DOHH2 (cell line): ENCODE measurements at regions not wholly inside any gene's neighbourhood (a gene's known extent, or its start where the extent isn't known, plus 50 kb on each side); places are given as distances from the start of the nearest gene placed in this dataset.

Source experiments
- H3F3A ChIP-seq: fragments of 200-600 bp; sonication (generic), shearing (Covaris generic); 2 replicates; pipeline ENCODE4 v1.6.0; 2016; ENCODE audit warnings: antibody characterized with exemption, mild to moderate bottlenecking; ENCODE audit not compliant: control insufficient read depth, insufficient read depth
- H3K27ac ChIP-seq: fragments of 200-600 bp; sonication (generic); 2 replicates; pipeline ENCODE4 v1.5.1; 2014; ENCODE audit warnings: low read depth, mild to moderate bottlenecking, low read length, moderate library complexity
- H3K27me3 ChIP-seq: fragments of 200-600 bp; sonication (generic); 2 replicates; pipeline ENCODE4 v1.6.1; 2014; ENCODE audit warnings: mild to moderate bottlenecking, low read length, mixed read lengths; ENCODE audit not compliant: control insufficient read depth
- H3K36me3 ChIP-seq: fragments of 200-600 bp; sonication (generic); 2 replicates; pipeline ENCODE4 v1.6.1; 2014; ENCODE audit warnings: mild to moderate bottlenecking, low read length, moderate library complexity, mixed read lengths; ENCODE audit not compliant: control insufficient read depth
- H3K4me1 ChIP-seq: fragments of 200-600 bp; sonication (generic); 2 replicates; pipeline ENCODE4 v1.6.1; 2014; ENCODE audit warnings: mild to moderate bottlenecking, low read length, mixed read lengths; ENCODE audit not compliant: control insufficient read depth
- H3K4me2 ChIP-seq: fragments of 200-600 bp; sonication (generic); 2 replicates; pipeline ENCODE4 v1.6.0; 2014; ENCODE audit warnings: mild to moderate bottlenecking, low read length, moderate library complexity
- H3K4me3 ChIP-seq: fragments of 200-600 bp; sonication (generic); 2 replicates; pipeline ENCODE4 v1.5.1; 2014; ENCODE audit warnings: mild to moderate bottlenecking, low read length, mixed read lengths
- H3K79me2 ChIP-seq: fragments of 200-600 bp; sonication (generic); 2 replicates; pipeline ENCODE4 v1.6.1; 2014; ENCODE audit warnings: mild to moderate bottlenecking, low read length, mixed read lengths; ENCODE audit not compliant: control insufficient read depth
- H3K9me2 ChIP-seq: fragments of 200-600 bp; sonication (generic); replicated peaks from 2 replicates; pipeline ENCODE4 v1.6.1; 2014; ENCODE audit warnings: mild to moderate bottlenecking, low read length, mixed read lengths; ENCODE audit not compliant: control insufficient read depth
- H3K9me3 ChIP-seq: fragments of 200-600 bp; sonication (generic); 2 replicates; pipeline ENCODE4 v1.6.1; 2014; ENCODE audit warnings: antibody characterized with exemption, low read length, mixed read lengths; ENCODE audit not compliant: control insufficient read depth, insufficient read depth
- H4K20me1 ChIP-seq: fragments of 200-600 bp; sonication (generic); 2 replicates; pipeline ENCODE4 v1.6.0; 2014; ENCODE audit warnings: low read depth, mild to moderate bottlenecking, antibody characterized with exemption, low read length, moderate library complexity; ENCODE audit not compliant: control insufficient read depth, insufficient read depth
- CTCF ChIP-seq: fragments of 200-600 bp; sonication (generic); IDR thresholded peaks from one replicate; pipeline ENCODE4 v1.5.1; 2014; ENCODE audit warnings: antibody characterized with exemption, mild to moderate bottlenecking, low read depth, low read length; ENCODE audit not compliant: poor library complexity, severe bottlenecking
- EZH2phosphoT487 ChIP-seq: fragments of 200-600 bp; sonication (generic); IDR thresholded peaks from 2 replicates; pipeline ENCODE4 v1.6.1; 2017; ENCODE audit warnings: borderline replicate concordance, mild to moderate bottlenecking, antibody characterized with exemption, low read length, moderate library complexity, mixed read lengths

DNA sequence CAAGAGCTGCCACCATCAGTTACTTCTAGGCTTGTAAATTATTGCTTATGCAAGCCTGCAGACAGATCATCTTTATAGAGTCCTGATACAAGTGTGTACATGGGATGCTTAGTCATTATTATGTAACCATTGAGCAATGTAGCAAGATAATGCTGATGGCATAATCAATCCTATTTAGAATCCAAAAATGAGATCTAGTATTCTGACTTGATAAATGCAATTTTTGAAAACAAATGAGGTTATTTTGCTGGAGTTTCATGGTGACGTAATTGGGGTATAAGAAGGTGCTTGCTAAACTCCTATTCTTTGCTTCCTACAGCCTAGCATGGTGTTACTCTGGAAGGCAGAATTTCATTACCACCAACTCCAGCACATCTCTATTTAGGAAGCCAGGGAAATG lies 801.7 kb upstream of the PRMT6 start:
- H3F3A ChIP-seq: no peaks in the 10 kb centered on the region
- H3K9me2 ChIP-seq: no peaks in the 10 kb centered on the region
- no peaks in the 10 kb centered on the region for H3K79me2 ChIP-seq
- H3K4me3 ChIP-seq: no peak overlapping the region
- H3K4me1 ChIP-seq: no peaks in the 10 kb centered on the region
- no peaks in the 10 kb centered on the region for H3K9me3 ChIP-seq
- H3K27ac ChIP-seq: no peak overlapping the region
- no peak overlapping the region for H3K4me2 ChIP-seq
- no peaks in the 10 kb centered on the region for H3K27me3 ChIP-seq
- TF ChIP-seq EZH2phosphoT487 (no peak), CTCF (no peak)
- H3K36me3 ChIP-seq: no peaks in the 10 kb centered on the region
- H4K20me1 ChIP-seq: no peaks in the 10 kb centered on the region

DNA sequence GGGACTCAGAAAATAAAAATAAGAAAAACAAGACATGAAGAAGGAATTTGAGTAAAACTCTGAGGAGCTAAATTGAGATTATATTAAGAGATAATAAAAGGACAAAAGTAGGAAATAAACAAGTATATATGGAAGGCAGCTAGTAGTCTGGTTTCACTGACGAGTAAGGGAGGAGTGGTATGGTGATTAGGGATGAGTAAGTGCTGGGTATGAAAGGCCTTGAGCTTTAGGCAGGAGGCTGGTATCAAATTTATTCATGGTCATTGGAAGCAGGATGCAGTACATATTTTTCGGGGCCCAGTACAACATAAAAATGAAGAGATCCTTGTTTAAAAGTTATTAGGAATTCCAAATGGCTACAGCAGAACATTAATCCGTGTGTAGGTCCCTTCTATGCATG lies 789.7 kb upstream of the PRMT6 start:
- no peaks in the 10 kb centered on the region for H3K4me1 ChIP-seq
- no peaks in the 10 kb centered on the region for H3K9me3 ChIP-seq
- no peaks in the 10 kb centered on the region for H4K20me1 ChIP-seq
- TF ChIP-seq CTCF: no peak
- no peak for TF ChIP-seq EZH2phosphoT487
- H3K9me2 ChIP-seq: no peaks in the 10 kb centered on the region
- no peak overlapping the region for H3K27ac ChIP-seq
- no peaks in the 10 kb centered on the region for H3K36me3 ChIP-seq
- no peaks in the 10 kb centered on the region for H3K27me3 ChIP-seq
- H3K4me2 ChIP-seq: no peak overlapping the region
- H3K79me2 ChIP-seq: no peaks in the 10 kb centered on the region
- no peaks in the 10 kb centered on the region for H3F3A ChIP-seq
- H3K4me3 ChIP-seq: no peak overlapping the region

- no peaks in the 10 kb centered on the region for H3F3A ChIP-seq
- H3K9me3 ChIP-seq: no peaks in the 10 kb centered on the region
- no peaks in the 10 kb centered on the region for H3K79me2 ChIP-seq
- no peak overlapping the region for H3K27ac ChIP-seq
- no peaks in the 10 kb centered on the region for H4K20me1 ChIP-seq
- H3K4me3 ChIP-seq: no peak overlapping the region
- no peaks in the 10 kb centered on the region for H3K36me3 ChIP-seq
- TF ChIP-seq CTCF (no peak), EZH2phosphoT487 (no peak)
- H3K4me2 ChIP-seq: no peak overlapping the region
- H3K9me2 ChIP-seq: no peaks in the 10 kb centered on the region
- no peaks in the 10 kb centered on the region for H3K4me1 ChIP-seq
- no peaks in the 10 kb centered on the region for H3K27me3 ChIP-seq
Observed at GRCh38 chr1:106268070-106268469, 788.4 kb upstream of the PRMT6 start.

- no peak overlapping the region for H3K27ac ChIP-seq
Observed at GRCh38 chr1:106276871-106277270, 779.6 kb upstream of the PRMT6 start.

More at GRCh38 chr1:106276871-106277270, 779.6 kb upstream of the PRMT6 start:
- Histone ChIP-seq H3F3A (no peaks in the 10 kb centered on the region), H4K20me1 (no peaks in the 10 kb centered on the region), H3K4me2 (no peak overlapping the region), H3K36me3 (no peaks in the 10 kb centered on the region), H3K79me2 (no peaks in the 10 kb centered on the region), H3K27me3 (no peaks in the 10 kb centered on the region), H3K9me3 (no peaks in the 10 kb centered on the region), H3K4me3 (no peak overlapping the region), H3K4me1 (no peaks in the 10 kb centered on the region), H3K9me2 (no peaks in the 10 kb centered on the region)
- TF ChIP-seq EZH2phosphoT487: no peak
- no peak for TF ChIP-seq CTCF
